WTC11 (cell line): ENCODE measurements at regions not wholly inside any gene's neighbourhood (a gene's known extent, or its start where the extent isn't known, plus 50 kb on each side); places are given as distances from the start of the nearest gene placed in this dataset.

Experiments
- CREM ChIP-seq: sonication (generic); formaldehyde crosslinking; IDR thresholded peaks from 2 replicates; pipeline ENCODE4 v1.8.1; 2022; ENCODE audit warnings: mild to moderate bottlenecking, missing genetic modification reagents, moderate library complexity
- CTCF ChIP-seq: fragments of 200-600 bp; IDR thresholded peaks from 2 replicates; pipeline ENCODE4 v1.8.0; 2022; ENCODE audit warnings: antibody characterized with exemption
- E2F1 ChIP-seq: sonication (generic); formaldehyde crosslinking; IDR thresholded peaks from 2 replicates; pipeline ENCODE4 v1.8.0; 2022; ENCODE audit warnings: mild to moderate bottlenecking, missing genetic modification reagents
- ETV6 ChIP-seq: sonication (generic); formaldehyde crosslinking; IDR thresholded peaks from 2 replicates; pipeline ENCODE4 v1.8.1; 2022; ENCODE audit warnings: mild to moderate bottlenecking, missing genetic modification reagents
- HMGXB4 ChIP-seq: sonication (generic); formaldehyde crosslinking; IDR thresholded peaks from 2 replicates; pipeline ENCODE4 v1.8.1; 2023; ENCODE audit warnings: mild to moderate bottlenecking, moderate library complexity, missing genetic modification reagents
- IRF1 ChIP-seq: sonication (generic); formaldehyde crosslinking; IDR thresholded peaks from 2 replicates; pipeline ENCODE4 v1.8.0; 2023; ENCODE audit warnings: missing genetic modification reagents
- NR3C1 ChIP-seq: sonication (generic); formaldehyde crosslinking; conservative IDR thresholded peaks from 2 replicates; pipeline ENCODE4 v1.8.1; 2023; ENCODE audit warnings: low read depth, mild to moderate bottlenecking, missing genetic modification reagents

- TF ChIP-seq E2F1 (CRISPR knock-in tag) (no peak), CTCF (no peak), HMGXB4 (no peak), CREM (CRISPR knock-in tag) (no peak), NR3C1 (CRISPR knock-in tag) (no peak), IRF1 (no peak), ETV6 (CRISPR knock-in tag) (no peak)
Observed at GRCh38 chr13:50714891-50715290, 128.6 kb downstream of the DLEU7 start.
